ENCODE measurements at regions not wholly inside any gene's neighbourhood (a gene's known extent, or its start where the extent isn't known, plus 50 kb on each side); places are given as distances from the start of the nearest gene placed in this dataset.

- TF ChIP-seq CTCF (IDR thresholded peaks at IDR 0.05) (no peak), EZH2 (IDR thresholded peaks at IDR 0.05; ENCODE audit: borderline replicate concordance, insufficient read depth, low read depth, low read length, poor library complexity, severe bottlenecking) (no peak)
Measured at GRCh38 chr12:86662464-86662863, 406.3 kb upstream of the MGAT4C start.

All from B cell (primary cell).